Hepatic stellate cell (primary cell): ENCODE measurements at regions not wholly inside any gene's neighbourhood (a gene's known extent, or its start where the extent isn't known, plus 50 kb on each side); places are given as distances from the start of the nearest gene placed in this dataset.

ENCODE experiments used
- DNase-seq: peaks from one replicate; pipeline ENCODE4 v3.0.0; 2011; ENCODE audit warnings: low spot score

GRCh38 chr3:44020143-44020542, 221.5 kb upstream of the TOPAZ1 start:
- DNase-seq: no peak

- no peak for DNase-seq
These were observed 219.8 kb upstream of the TOPAZ1 start for GRCh38 chr3:44021651-44022594.

- no peak for DNase-seq
These were observed 217.6 kb upstream of the TOPAZ1 start for GRCh38 chr3:44023961-44024593.

- no peak for DNase-seq
These were observed 215.3 kb upstream of the TOPAZ1 start for GRCh38 chr3:44026220-44026865.

- DNase-seq: no peak
These were observed 212.6 kb upstream of the TOPAZ1 start for GRCh38 chr3:44029100-44029499.

- DNase-seq: no peak
These were observed 211.4 kb upstream of the TOPAZ1 start for GRCh38 chr3:44030285-44030684.

GRCh38 chr3:44030687-44031305, 210.9 kb upstream of the TOPAZ1 start:
- no peak for DNase-seq

GRCh38 chr3:44031387-44032380, 210.0 kb upstream of the TOPAZ1 start:
- no peak for DNase-seq

GRCh38 chr3:44032487-44032886, 209.2 kb upstream of the TOPAZ1 start:
- no peak for DNase-seq

- no peak for DNase-seq
These were observed 208.6 kb upstream of the TOPAZ1 start for GRCh38 chr3:44033123-44033522.

GRCh38 chr3:44036850-44037249, 204.8 kb upstream of the TOPAZ1 start:
- DNase-seq: no peak

GRCh38 chr3:44039006-44039405, 202.7 kb upstream of the TOPAZ1 start:
- DNase-seq: no peak

- DNase-seq: no peak
These were observed 200.0 kb upstream of the TOPAZ1 start for GRCh38 chr3:44041726-44042125.

- no peak for DNase-seq
These were observed 198.9 kb upstream of the TOPAZ1 start for GRCh38 chr3:44042772-44043171.

- DNase-seq: peak; percentile 32
These were observed 196.0 kb upstream of the TOPAZ1 start for GRCh38 chr3:44045476-44046275.

GRCh38 chr3:44047796-44048195, 193.9 kb upstream of the TOPAZ1 start:
- DNase-seq: no peak

GRCh38 chr3:44048196-44048924, 193.3 kb upstream of the TOPAZ1 start:
- DNase-seq: no peak

- no peak for DNase-seq
These were observed 192.7 kb upstream of the TOPAZ1 start for GRCh38 chr3:44048949-44049348.

- no peak for DNase-seq
These were observed 191.6 kb upstream of the TOPAZ1 start for GRCh38 chr3:44050101-44050500.

- DNase-seq: no peak
These were observed 190.8 kb upstream of the TOPAZ1 start for GRCh38 chr3:44050867-44051266.
